ACC112 (cell line): ENCODE measurements at regions not wholly inside any gene's neighbourhood (a gene's known extent, or its start where the extent isn't known, plus 50 kb on each side); places are given as distances from the start of the nearest gene placed in this dataset.
A peak's percentile ranks its signal among the peaks of the same experiment; 100 is the strongest.
"Not testable (repeated sequence)": the region's sequence is repeated elsewhere in the genome, so short reads cannot be mapped to it uniquely, and the experiment has no call there.

Experiments
- H2AFZ ChIP-seq: fragments of 200-600 bp; sonication (generic); one replicate; pipeline ENCODE4 v1.6.0; 2017; ENCODE audit warnings: antibody characterized with exemption, low read length; ENCODE audit not compliant: unreplicated experiment
- H3K27ac ChIP-seq: fragments of 200-600 bp; sonication (generic); 2 replicates; pipeline ENCODE4 v1.5.1; 2014; ENCODE audit warnings: low read depth, mild to moderate bottlenecking, antibody characterized with exemption, low read length, moderate library complexity
- H3K27me3 ChIP-seq: fragments of 200-600 bp; sonication (generic); 2 replicates; pipeline ENCODE4 v1.6.1; 2014; ENCODE audit warnings: mild to moderate bottlenecking, antibody characterized with exemption, low read length, moderate library complexity, mixed read lengths; ENCODE audit not compliant: insufficient read depth
- H3K36me3 ChIP-seq: fragments of 200-600 bp; sonication (generic); 2 replicates; pipeline ENCODE4 v1.6.1; 2016; ENCODE audit warnings: mild to moderate bottlenecking, antibody characterized with exemption, low read length, moderate library complexity, mixed read lengths; ENCODE audit not compliant: insufficient read depth
- H3K4me1 ChIP-seq: fragments of 200-600 bp; sonication (generic); one replicate; pipeline ENCODE4 v1.6.1; 2016; ENCODE audit warnings: low read length, mixed read lengths; ENCODE audit not compliant: insufficient read depth, unreplicated experiment, control insufficient read depth
- H3K4me3 ChIP-seq: fragments of 200-600 bp; sonication (generic); 2 replicates; pipeline ENCODE4 v1.5.1; 2014; ENCODE audit warnings: mild to moderate bottlenecking, low read depth, low read length
- H3K79me2 ChIP-seq: fragments of 200-600 bp; sonication (generic); one replicate; pipeline ENCODE4 v1.6.0; 2016; ENCODE audit warnings: low read length; ENCODE audit not compliant: control insufficient read depth, unreplicated experiment, insufficient read depth

DNA sequence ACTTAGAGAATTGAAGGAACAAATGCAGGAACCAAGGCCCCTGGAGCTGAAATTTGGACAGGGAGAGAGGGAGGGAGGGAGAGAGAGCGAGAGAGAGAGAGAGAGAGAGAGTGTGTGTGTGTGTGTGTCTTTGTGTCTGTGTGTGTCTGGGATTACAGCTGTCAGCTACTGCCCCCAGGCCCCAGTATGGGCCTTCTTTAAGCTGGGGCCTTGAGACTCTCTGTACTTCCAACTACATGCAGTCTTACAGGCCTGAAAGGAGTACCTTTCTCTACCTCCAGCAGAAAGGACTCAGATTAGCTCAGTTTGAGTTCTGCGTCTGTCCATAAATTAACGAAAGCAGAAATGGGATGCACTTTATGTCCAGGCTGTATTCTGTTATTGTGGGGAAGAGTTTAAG, 153.2 kb downstream of the KBTBD2 start:
- not testable (repeated sequence) for H3K4me1 ChIP-seq, H3K79me2 ChIP-seq, H2AFZ ChIP-seq, H3K27me3 ChIP-seq, H3K27ac ChIP-seq, H3K4me3 ChIP-seq, H3K36me3 ChIP-seq

DNA sequence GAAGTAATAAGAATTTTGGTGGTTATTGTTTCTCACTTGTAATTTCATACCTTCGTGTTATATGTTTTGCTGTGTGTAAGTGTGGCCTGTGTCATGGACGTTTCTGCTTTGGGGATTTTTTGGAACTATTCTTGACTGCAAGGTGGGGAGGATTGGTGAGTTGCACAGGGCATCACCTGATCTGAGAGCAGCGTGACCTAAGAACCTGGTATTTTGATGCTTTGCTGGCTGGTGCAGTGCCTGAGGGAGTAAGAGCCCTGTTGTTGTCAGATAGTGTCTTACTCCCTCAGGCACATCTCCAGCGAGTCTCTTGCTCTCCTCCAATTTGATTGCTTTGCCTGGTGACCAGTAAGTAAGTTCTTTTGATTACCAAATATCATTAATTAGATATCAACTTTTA, 158.8 kb downstream of the KBTBD2 start:
- not testable (repeated sequence) for H3K27me3 ChIP-seq, H2AFZ ChIP-seq, H3K36me3 ChIP-seq, H3K4me1 ChIP-seq, H3K79me2 ChIP-seq, H3K4me3 ChIP-seq, H3K27ac ChIP-seq

GRCh38 chr7:32729335-32729675, 162.3 kb downstream of the KBTBD2 start:
- not testable (repeated sequence) for H3K27ac ChIP-seq, H3K79me2 ChIP-seq, H3K36me3 ChIP-seq, H3K27me3 ChIP-seq, H2AFZ ChIP-seq, H3K4me1 ChIP-seq
- peak overlapping the region; percentile 85 for H3K4me3 ChIP-seq

GRCh38 chr7:32728412-32729334, 162.9 kb downstream of the KBTBD2 start:
- H3K36me3 ChIP-seq, H3K79me2 ChIP-seq, H3K27me3 ChIP-seq, H3K4me1 ChIP-seq: not testable (repeated sequence)
- Histone ChIP-seq H2AFZ (peak overlapping the region; percentile 68), H3K27ac (peak overlapping the region; percentile 32; the same call in 1 of the 2 replicates), H3K4me3 (peak overlapping the region; percentile 85)

DNA sequence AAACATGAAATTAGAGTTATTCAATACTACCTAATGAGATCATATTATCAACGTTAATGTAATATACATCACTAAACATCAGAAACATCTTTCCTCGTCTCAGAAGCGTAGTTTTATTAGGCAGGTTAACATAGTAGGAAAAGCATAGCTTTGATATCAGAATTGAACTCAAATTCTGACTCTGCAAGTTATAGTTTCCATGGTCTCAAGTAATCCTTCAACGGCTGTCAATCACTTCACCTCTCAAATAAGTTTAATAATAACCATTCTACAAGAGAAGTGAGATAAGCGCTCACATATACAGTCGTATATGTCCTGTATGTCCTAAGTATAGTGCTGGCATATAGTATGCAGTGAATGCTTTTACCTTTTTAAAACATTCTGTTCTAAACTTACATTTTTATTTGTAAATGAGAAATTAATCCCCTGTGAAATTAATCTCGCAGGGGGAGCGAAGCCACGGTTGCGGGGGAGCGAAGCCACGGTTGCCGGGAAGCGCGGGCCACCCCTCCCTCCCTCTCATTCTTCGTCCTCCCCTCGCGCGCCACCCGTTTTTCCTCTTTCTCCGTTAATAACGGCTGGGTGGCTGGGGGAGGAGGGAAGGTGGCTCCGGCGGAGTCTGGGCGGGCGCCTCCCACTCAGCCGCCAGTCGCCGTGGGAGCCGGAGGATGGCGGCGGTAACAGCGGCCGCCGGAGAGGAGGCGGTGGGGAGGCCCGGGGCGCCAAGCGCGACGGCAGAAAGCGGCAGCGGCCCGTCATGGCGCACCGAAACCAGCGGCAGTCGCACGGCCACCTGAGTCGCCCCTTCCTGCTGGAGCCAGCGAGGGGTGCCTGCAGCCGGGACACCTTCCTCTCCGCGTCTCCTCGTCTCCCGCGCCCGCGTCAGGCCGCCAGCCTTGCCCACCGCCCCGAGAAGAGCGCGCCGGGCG, 163.8 kb downstream of the KBTBD2 start:
- Histone ChIP-seq H3K4me3 (peak overlapping the region; percentile 85), H2AFZ (peak overlapping the region; percentile 68), H3K27ac (peak overlapping the region; percentile 32; the same call in 1 of the 2 replicates)
- H3K79me2 ChIP-seq, H3K4me1 ChIP-seq, H3K27me3 ChIP-seq, H3K36me3 ChIP-seq: not testable (repeated sequence)

DNA sequence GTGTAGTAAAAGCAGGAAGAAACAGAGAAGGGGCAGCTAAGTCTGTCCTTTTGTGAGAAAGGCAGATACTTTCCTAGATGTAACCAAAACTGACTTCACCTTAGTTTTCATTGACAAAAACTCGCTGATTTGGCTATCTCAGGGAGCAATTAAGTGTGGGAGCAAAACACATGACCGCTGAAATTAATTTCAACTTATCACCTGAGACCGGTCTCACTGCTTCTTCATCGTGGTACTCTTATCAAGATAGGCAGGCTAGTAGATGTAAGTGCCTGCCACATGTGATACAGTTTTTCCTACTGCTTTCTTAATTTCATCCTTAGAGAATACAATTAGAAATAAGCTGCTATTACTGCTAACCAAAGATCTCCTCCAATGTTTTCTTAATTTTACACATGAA, 168.7 kb downstream of the KBTBD2 start:
- not testable (repeated sequence) for H3K27me3 ChIP-seq, H3K4me3 ChIP-seq, H3K27ac ChIP-seq, H3K36me3 ChIP-seq, H3K79me2 ChIP-seq, H2AFZ ChIP-seq, H3K4me1 ChIP-seq

GRCh38 chr7:32694182-32694581, 197.4 kb downstream of the KBTBD2 start:
- Histone ChIP-seq H3K4me1 (no peaks in the 10 kb centered on the region), H3K27me3 (no peaks in the 10 kb centered on the region), H3K4me3 (no peak overlapping the region), H3K79me2 (no peaks in the 10 kb centered on the region), H3K27ac (no peak overlapping the region), H3K36me3 (peaks cover 3% of the 10 kb centered on the region; the same call in 1 of the 2 replicates), H2AFZ (no peak overlapping the region)

DNA sequence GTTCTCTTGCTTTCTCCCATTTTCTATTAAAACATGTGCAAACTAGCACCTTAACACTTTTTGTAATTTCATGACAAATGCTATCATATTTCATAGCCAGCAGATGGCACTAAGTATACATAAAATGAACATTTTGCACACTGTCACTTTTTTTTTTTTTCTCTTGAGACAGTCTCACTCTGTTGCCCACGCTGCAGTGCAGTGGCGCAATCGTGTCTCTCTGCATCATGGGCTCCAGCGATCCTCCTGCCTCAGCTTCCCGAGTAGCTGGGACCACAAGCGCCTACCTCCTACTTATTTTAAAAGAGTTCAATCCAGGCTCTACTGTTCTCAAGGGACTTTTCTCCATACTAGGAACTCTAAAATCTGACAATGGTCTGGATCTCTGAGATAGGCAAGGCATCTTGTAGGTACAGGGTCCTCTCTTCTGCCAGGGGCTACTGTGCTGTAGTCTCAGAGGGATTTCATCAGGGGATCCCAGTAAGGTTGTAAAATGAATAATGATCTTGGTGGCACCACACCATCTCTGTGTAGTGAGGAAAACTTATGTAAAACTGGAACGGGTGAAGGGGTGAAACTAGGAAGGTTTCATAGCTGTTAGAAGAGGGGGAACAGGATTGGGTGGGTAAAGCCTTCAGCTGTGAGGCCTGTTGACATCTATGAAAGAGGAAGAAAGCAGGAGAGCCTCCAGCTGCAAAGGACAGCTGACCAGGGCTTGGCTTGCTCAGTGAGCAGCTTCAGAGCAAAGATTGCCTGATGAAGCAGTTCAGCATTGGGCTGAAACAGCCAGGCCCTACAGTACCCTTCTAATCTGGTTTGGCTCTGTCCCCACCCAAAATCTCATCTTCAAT, 196.9 kb downstream of the AVL9 start:
- not testable (repeated sequence) for H2AFZ ChIP-seq, H3K79me2 ChIP-seq, H3K27me3 ChIP-seq, H3K27ac ChIP-seq, H3K36me3 ChIP-seq, H3K4me3 ChIP-seq, H3K4me1 ChIP-seq

GRCh38 chr7:32688092-32688491, 192.8 kb downstream of the AVL9 start:
- not testable (repeated sequence) for H3K4me3 ChIP-seq, H2AFZ ChIP-seq, H3K27me3 ChIP-seq, H3K27ac ChIP-seq, H3K79me2 ChIP-seq, H3K36me3 ChIP-seq, H3K4me1 ChIP-seq

DNA sequence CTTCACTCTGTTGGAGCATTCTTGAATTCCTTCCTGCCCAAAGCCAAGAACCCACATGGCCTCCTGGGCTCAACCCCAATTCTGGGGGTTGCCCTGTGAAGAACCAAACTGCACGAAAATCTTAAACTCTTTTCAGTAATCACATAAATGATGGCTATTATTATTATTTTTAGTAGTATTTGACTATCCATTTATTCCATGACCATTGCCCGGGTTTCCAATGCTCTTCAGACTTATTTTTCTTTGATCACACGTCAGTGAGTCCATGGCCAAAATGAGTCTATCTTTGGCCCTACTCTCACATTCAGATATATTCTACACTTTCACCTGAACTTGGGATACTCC, 185.9 kb downstream of the AVL9 start:
- H3K4me1 ChIP-seq = peaks cover 3% of the 10 kb centered on the region

More for the DNA sequence above, 185.9 kb downstream of the AVL9 start:
- peak overlapping the region; percentile 54 for H3K27ac ChIP-seq
- no peak overlapping the region for H3K4me3 ChIP-seq
- H3K27me3 ChIP-seq = no peaks in the 10 kb centered on the region
- H3K36me3 ChIP-seq = peaks cover 1% of the 10 kb centered on the region; the same call in 1 of the 2 replicates
- H3K79me2 ChIP-seq = no peaks in the 10 kb centered on the region
- no peak overlapping the region for H2AFZ ChIP-seq
